HCT116 (cell line): ENCODE measurements at regions not wholly inside any gene's neighbourhood (a gene's known extent, or its start where the extent isn't known, plus 50 kb on each side); places are given as distances from the start of the nearest gene placed in this dataset.

Experiments
- ATAC-seq: fragments of 200-7000 bp; cut with Tn5 transposase; 2 replicates; pipeline ENCODE4 v1.9.1; 2020; ENCODE audit warnings: mild to moderate bottlenecking, moderate library complexity
- BruUV-seq: library from RNA; stranded (reverse); fragments of 400-500 nt; replicated peaks from 2 replicates; lab custom pipeline; 2021; lab: Mats Ljungman, UMichigan
- CTCF ChIA-PET: fragments of 300-600 bp; sonication (Branson Sonifier 250); formaldehyde crosslinking; loops from one replicate; lab custom pipeline; 2021; ENCODE audit warnings: antibody characterized with exemption; lab: Charles Lee
- POLR2A ChIA-PET: fragments of 300-600, 350-600 bp; sonication (Branson Sonifier 250); formaldehyde crosslinking; loops from one replicate; lab custom pipeline; 2021; ENCODE audit warnings: antibody characterized with exemption; lab: Charles Lee
- RAD21 ChIA-PET, 2 experiments: fragments of 300-600 bp; sonication (Branson Sonifier 250); formaldehyde crosslinking; loops; one replicate each; lab custom pipeline; 2023; ENCODE audit warnings: low total read pairs in 2 of 2; ENCODE audit not compliant: uncharacterized antibody in 2 of 2, unreplicated experiment in 2 of 2, low non-redundant PET in 1 of 2; lab: Charles Lee
- DNase-seq: peaks from one replicate; pipeline ENCODE4 v3.0.0-alpha.2; 2010; ENCODE audit warnings: low read depth, low spot score
- H2AFZ ChIP-seq: fragments of 200-600 bp; shearing (Covaris generic), sonication (generic); 2 replicates; pipeline ENCODE4 v1.6.1; 2017; ENCODE audit warnings: low read depth, mixed run types, mixed read lengths, antibody characterized with exemption, low read length; ENCODE audit not compliant: poor library complexity, severe bottlenecking
- H3K27ac ChIP-seq: 2 replicates; pipeline ENCODE4 v1.5.1; 2012; ENCODE audit warnings: low read depth, low read length
- H3K27me3 ChIP-seq: fragments of 200-600 bp; sonication (generic); 2 replicates; pipeline ENCODE4 v1.6.1; 2016; ENCODE audit warnings: mixed run types, low read length, mixed read lengths; ENCODE audit not compliant: insufficient read depth
- H3K36me3 ChIP-seq, 2 experiments: fragments of 200-500 bp in 1 of 2; fragments of 200-600 bp in 1 of 2; sonication (Bioruptor generic) in 1 of 2; sonication (generic) in 1 of 2; 2 replicates each; pipeline versions ENCODE4 v1.5.1 to v1.6.1; 2014 to 2016; ENCODE audit warnings: low read length in 2 of 2, inconsistent platforms in 1 of 2, mixed read lengths in 1 of 2, mixed run types in 1 of 2; ENCODE audit not compliant: insufficient read depth in 2 of 2, control insufficient read depth in 1 of 2
- H3K4me1 ChIP-seq, 2 experiments: fragments of 200-600 bp in 1 of 2; sonication (generic) in 1 of 2; 2 replicates each; pipeline versions ENCODE4 v1.5.1 to v1.6.1; 2012 to 2017; ENCODE audit warnings: low read length in 2 of 2, inconsistent platforms in 1 of 2, mild to moderate bottlenecking in 1 of 2, mixed read lengths in 1 of 2, mixed run types in 1 of 2, moderate library complexity in 1 of 2; ENCODE audit not compliant: insufficient read depth in 2 of 2, control insufficient read depth in 1 of 2
- H3K4me2 ChIP-seq: fragments of 200-600 bp; sonication (generic); 2 replicates; pipeline ENCODE4 v1.6.1; 2017; ENCODE audit warnings: mixed run types, low read length, mixed read lengths
- H3K4me3 ChIP-seq, 2 experiments: fragments of 200-600 bp in 1 of 2; sonication (generic) in 1 of 2; replicated peaks in 1 of 2; 2 replicates each; pipeline ENCODE4 v1.5.1; 2011 to 2016; ENCODE audit warnings: low read length in 2 of 2, control low read depth in 1 of 2, low read depth in 1 of 2, mild to moderate bottlenecking in 1 of 2, mixed read lengths in 1 of 2, mixed run types in 1 of 2
- H3K79me2 ChIP-seq: fragments of 200-600 bp; sonication (generic); 2 replicates; pipeline ENCODE4 v1.6.1; 2017; ENCODE audit warnings: mild to moderate bottlenecking, mixed run types, low read length, moderate library complexity, mixed read lengths; ENCODE audit not compliant: insufficient read depth
- H3K9ac ChIP-seq: fragments of 200-600 bp; sonication (generic); 2 replicates; pipeline ENCODE4 v1.6.1; 2016; ENCODE audit warnings: low read length, mixed read lengths
- H3K9me2 ChIP-seq: fragments of 200-600 bp; sonication (generic), shearing (Covaris generic); 2 replicates; pipeline ENCODE4 v1.6.1; 2017; ENCODE audit warnings: mixed run types, mild to moderate bottlenecking, moderate library complexity; ENCODE audit not compliant: insufficient read depth
- H3K9me3 ChIP-seq, 2 experiments: fragments of 200-500 bp in 1 of 2; fragments of 200-600 bp in 1 of 2; sonication (Bioruptor generic) in 1 of 2; sonication (generic) in 1 of 2; 2 replicates each; pipeline ENCODE4 v1.6.1; 2014 to 2017; ENCODE audit warnings: low read length in 2 of 2, mixed read lengths in 2 of 2, inconsistent platforms in 1 of 2, low read depth in 1 of 2, mild to moderate bottlenecking in 1 of 2, mixed run types in 1 of 2, moderate library complexity in 1 of 2; ENCODE audit not compliant: control insufficient read depth in 1 of 2, insufficient read depth in 1 of 2
- H4K20me1 ChIP-seq: fragments of 200-600 bp; sonication (generic), shearing (Covaris generic); 2 replicates; pipeline ENCODE4 v1.6.1; 2017; ENCODE audit warnings: mixed run types, mild to moderate bottlenecking, moderate library complexity; ENCODE audit not compliant: insufficient read depth
- EZH2 ChIP-seq: fragments of 200-600 bp; sonication (generic); IDR thresholded peaks from 2 replicates; pipeline ENCODE4 v1.6.1; 2017; ENCODE audit warnings: antibody characterized with exemption, mixed run types
- FOSL1 ChIP-seq: IDR thresholded peaks from 2 replicates; pipeline ENCODE4 v1.6.1; 2012; ENCODE audit warnings: low read depth
- JUND ChIP-seq: IDR thresholded peaks from 2 replicates; pipeline ENCODE4 v1.6.1; 2012
- POLR2A ChIP-seq: IDR thresholded peaks from 2 replicates; pipeline ENCODE4 v1.7.0; 2011; ENCODE audit warnings: borderline replicate concordance; ENCODE audit not compliant: insufficient read depth, insufficient read length; ENCODE audit errors: extremely low read depth
- RAD21 ChIP-seq: IDR thresholded peaks from 2 replicates; pipeline ENCODE4 v1.6.1; 2012; ENCODE audit warnings: low read depth, mild to moderate bottlenecking
- SP1 ChIP-seq: IDR thresholded peaks from 2 replicates; pipeline ENCODE4 v1.6.1; 2012; ENCODE audit warnings: low read depth
- TCF7L2 ChIP-seq: IDR thresholded peaks from 2 replicates; pipeline ENCODE4 v1.7.0; 2011; ENCODE audit warnings: borderline replicate concordance, inconsistent platforms; ENCODE audit not compliant: insufficient read depth, insufficient read length; ENCODE audit errors: extremely low read depth
- intact Hi-C: fragments of 100-400 bp; cut with micrococcal nuclease; formaldehyde crosslinking; loops from 2 replicates; pipeline ENCODE4 v1.10.0; 2022
- TF ChIP-seq, protein P1 (sequence below): IDR thresholded peaks from 2 replicates; pipeline ENCODE4 v1.6.1; 2012; ENCODE audit warnings: low read depth

DNA sequence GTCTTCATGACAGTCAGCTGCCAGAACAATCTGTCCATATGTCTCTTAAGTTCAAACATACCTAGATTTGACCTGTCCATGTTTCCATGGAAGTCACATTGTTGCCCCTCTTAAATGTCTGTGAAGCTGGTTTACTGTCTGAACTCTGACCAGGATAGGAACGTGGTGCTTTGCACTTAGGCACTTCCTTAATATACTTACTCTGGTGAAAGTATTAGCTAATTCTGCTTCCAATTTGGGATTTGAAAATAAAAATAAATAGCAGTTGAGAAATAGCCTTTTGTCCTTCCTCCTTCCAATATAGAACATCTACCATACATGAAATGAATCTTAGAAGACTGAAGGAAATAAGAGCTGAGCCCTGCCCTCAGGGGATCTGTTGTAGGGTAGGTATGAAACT is 524.5 kb upstream of the CLINT1 start:
- no peaks in the 10 kb centered on the region for H3K36me3 ChIP-seq
- peaks cover 5% of the 10 kb centered on the region; the same call in 1 of the 2 replicates for H3K27me3 ChIP-seq
- peaks cover 0 to 20% of the 10 kb centered on the region in 2 experiments; a peak in 2 of 4 replicates for H3K4me1 ChIP-seq
- no peaks in the 10 kb centered on the region for H3K9me2 ChIP-seq
- TF ChIP-seq POLR2A (no peak), RAD21 (no peak), EZH2 (no peak)
- TF ChIP-seq, protein P1, sequence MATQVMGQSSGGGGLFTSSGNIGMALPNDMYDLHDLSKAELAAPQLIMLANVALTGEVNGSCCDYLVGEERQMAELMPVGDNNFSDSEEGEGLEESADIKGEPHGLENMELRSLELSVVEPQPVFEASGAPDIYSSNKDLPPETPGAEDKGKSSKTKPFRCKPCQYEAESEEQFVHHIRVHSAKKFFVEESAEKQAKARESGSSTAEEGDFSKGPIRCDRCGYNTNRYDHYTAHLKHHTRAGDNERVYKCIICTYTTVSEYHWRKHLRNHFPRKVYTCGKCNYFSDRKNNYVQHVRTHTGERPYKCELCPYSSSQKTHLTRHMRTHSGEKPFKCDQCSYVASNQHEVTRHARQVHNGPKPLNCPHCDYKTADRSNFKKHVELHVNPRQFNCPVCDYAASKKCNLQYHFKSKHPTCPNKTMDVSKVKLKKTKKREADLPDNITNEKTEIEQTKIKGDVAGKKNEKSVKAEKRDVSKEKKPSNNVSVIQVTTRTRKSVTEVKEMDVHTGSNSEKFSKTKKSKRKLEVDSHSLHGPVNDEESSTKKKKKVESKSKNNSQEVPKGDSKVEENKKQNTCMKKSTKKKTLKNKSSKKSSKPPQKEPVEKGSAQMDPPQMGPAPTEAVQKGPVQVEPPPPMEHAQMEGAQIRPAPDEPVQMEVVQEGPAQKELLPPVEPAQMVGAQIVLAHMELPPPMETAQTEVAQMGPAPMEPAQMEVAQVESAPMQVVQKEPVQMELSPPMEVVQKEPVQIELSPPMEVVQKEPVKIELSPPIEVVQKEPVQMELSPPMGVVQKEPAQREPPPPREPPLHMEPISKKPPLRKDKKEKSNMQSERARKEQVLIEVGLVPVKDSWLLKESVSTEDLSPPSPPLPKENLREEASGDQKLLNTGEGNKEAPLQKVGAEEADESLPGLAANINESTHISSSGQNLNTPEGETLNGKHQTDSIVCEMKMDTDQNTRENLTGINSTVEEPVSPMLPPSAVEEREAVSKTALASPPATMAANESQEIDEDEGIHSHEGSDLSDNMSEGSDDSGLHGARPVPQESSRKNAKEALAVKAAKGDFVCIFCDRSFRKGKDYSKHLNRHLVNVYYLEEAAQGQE: no peak
- TF ChIP-seq, all 23 proteins: peak for 0
- ChIA-PET CTCF (no interaction called here), RAD21 (no interaction called here), POLR2A (no interaction called here)
- H3K9ac ChIP-seq: no peak overlapping the region
- H3K79me2 ChIP-seq: no peaks in the 10 kb centered on the region
- intact Hi-C loops: no loop called here
- no peak overlapping the region for H3K27ac ChIP-seq
- H3K4me2 ChIP-seq: no peak overlapping the region
- DNase-seq (no peak), ATAC-seq (no peak)
- no peak overlapping the region for H2AFZ ChIP-seq
- H3K4me3 ChIP-seq: no peak overlapping the region
- no peaks in the 10 kb centered on the region for H4K20me1 ChIP-seq
- BruUV-seq: no TSS peak
- H3K9me3 ChIP-seq: no peaks in the 10 kb centered on the region

DNA sequence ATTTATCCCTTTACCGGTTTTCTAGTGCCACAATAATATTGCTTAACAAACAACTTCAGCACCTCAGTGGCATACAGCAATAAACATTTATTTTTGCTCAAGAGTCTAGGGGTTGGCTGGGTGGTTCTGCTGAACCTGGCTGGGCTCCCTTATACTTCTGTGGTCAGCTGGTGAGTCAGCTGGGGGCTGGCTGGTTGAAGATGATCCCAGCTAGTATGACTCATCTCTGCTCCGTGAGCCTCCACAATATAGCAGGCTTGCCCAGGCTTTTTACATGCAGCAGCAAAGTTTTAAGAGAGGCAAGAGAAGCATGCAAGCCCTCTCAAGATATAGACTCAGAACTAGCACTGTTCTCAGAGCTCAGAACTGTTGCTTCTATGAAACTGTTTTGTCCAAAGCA is 523.5 kb upstream of the CLINT1 start:
- POLR2A ChIA-PET: no interaction called here
- peaks cover 8% of the 10 kb centered on the region; the same call in 1 of the 2 replicates for H3K27me3 ChIP-seq

More for the DNA sequence above, 523.5 kb upstream of the CLINT1 start:
- peaks cover 0 to 20% of the 10 kb centered on the region in 2 experiments; a peak in 2 of 4 replicates for H3K4me1 ChIP-seq
- H3K4me2 ChIP-seq: peak overlapping the region; percentile 48
- no peak overlapping the region for H3K9ac ChIP-seq
- H3K79me2 ChIP-seq: no peaks in the 10 kb centered on the region
- CTCF ChIA-PET: no interaction called here
- no peak overlapping the region for H2AFZ ChIP-seq
- ATAC-seq: peak; percentile 88
- no peaks in the 10 kb centered on the region for H3K36me3 ChIP-seq
- peak; percentile 29 for DNase-seq
- no peaks in the 10 kb centered on the region for H3K9me2 ChIP-seq
- RAD21 ChIA-PET: no interaction called here
- H3K27ac ChIP-seq: no peak overlapping the region
- BruUV-seq: no TSS peak
- no peaks in the 10 kb centered on the region for H3K9me3 ChIP-seq
- TF ChIP-seq TCF7L2 (no peak), SP1 (peak; percentile 44), FOSL1 (peak; percentile 90), JUND (peak; percentile 88)
- intact Hi-C loops: no loop called here
- no peaks in the 10 kb centered on the region for H4K20me1 ChIP-seq
- no peak overlapping the region for H3K4me3 ChIP-seq
